ENCODE measurements at regions not wholly inside any gene's neighbourhood (a gene's known extent, or its start where the extent isn't known, plus 50 kb on each side); places are given as distances from the start of the nearest gene placed in this dataset.

DNA sequence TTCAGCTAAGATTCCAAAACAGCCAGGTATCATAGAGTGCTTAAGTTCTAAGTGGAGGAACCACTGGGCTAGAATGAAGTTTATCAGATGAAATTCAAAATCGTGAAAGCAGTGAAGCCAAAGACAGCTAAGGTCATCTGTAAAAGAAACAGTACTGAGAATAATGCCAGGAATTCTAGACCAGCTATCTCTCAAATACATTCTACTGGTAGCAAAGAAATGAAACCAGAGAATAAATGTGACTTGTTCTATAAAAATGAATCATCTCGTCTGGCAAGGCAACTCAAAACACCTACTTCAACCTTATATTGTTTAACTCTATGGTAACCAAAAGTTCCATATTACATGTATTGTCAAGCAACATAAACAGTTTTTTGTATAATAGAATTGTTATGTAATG lies 51.3 kb upstream of the RGMB start:
- TF ChIP-seq, protein P1, sequence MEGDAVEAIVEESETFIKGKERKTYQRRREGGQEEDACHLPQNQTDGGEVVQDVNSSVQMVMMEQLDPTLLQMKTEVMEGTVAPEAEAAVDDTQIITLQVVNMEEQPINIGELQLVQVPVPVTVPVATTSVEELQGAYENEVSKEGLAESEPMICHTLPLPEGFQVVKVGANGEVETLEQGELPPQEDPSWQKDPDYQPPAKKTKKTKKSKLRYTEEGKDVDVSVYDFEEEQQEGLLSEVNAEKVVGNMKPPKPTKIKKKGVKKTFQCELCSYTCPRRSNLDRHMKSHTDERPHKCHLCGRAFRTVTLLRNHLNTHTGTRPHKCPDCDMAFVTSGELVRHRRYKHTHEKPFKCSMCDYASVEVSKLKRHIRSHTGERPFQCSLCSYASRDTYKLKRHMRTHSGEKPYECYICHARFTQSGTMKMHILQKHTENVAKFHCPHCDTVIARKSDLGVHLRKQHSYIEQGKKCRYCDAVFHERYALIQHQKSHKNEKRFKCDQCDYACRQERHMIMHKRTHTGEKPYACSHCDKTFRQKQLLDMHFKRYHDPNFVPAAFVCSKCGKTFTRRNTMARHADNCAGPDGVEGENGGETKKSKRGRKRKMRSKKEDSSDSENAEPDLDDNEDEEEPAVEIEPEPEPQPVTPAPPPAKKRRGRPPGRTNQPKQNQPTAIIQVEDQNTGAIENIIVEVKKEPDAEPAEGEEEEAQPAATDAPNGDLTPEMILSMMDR (IDR thresholded peaks at IDR 0.05): no peak
- TF ChIP-seq POLR2A (IDR thresholded peaks at IDR 0.05): no peak

Measured in uterus (tissue), 2 donors.